ENCODE measurements at regions not wholly inside any gene's neighbourhood (a gene's known extent, or its start where the extent isn't known, plus 50 kb on each side); places are given as distances from the start of the nearest gene placed in this dataset.

GRCh38 chr12:58533652-58534051 lies 386.7 kb downstream of the LRIG3 start:
- intact Hi-C loops (cut with DNase I, micrococcal nuclease) = no loop called here
- no peak for ATAC-seq

GRCh38 chr12:58537278-58537677 lies 383.0 kb downstream of the LRIG3 start:
- H3K9me3 ChIP-seq = no peaks in the 10 kb centered on the region
- DNase-seq (no peak), ATAC-seq (no peak)
- H3K4me3 ChIP-seq = no peak overlapping the region
- H3K4me1 ChIP-seq (ENCODE audit: low read depth) = peaks cover 3% of the 10 kb centered on the region
- TF ChIP-seq CTCF (IDR thresholded peaks at IDR 0.05) = no peak
- no peaks in the 10 kb centered on the region for H3K36me3 ChIP-seq (ENCODE audit: low read depth)
- intact Hi-C loops (cut with DNase I, micrococcal nuclease) = no loop called here

More at GRCh38 chr12:58533652-58534051, 386.7 kb downstream of the LRIG3 start:
- DNase-seq = no peak
- no peak for TF ChIP-seq CTCF (IDR thresholded peaks at IDR 0.05)
- Histone ChIP-seq H3K4me1 (ENCODE audit: low read depth) (peaks cover 3% of the 10 kb centered on the region), H3K9me3 (no peaks in the 10 kb centered on the region), H3K4me3 (no peak overlapping the region), H3K36me3 (ENCODE audit: low read depth) (no peaks in the 10 kb centered on the region)

- ATAC-seq (no peak), DNase-seq (no peak)
- Histone ChIP-seq H3K4me3 (no peak overlapping the region), H3K9me3 (no peaks in the 10 kb centered on the region), H3K4me1 (ENCODE audit: low read depth) (peaks cover 3% of the 10 kb centered on the region), H3K36me3 (ENCODE audit: low read depth) (no peaks in the 10 kb centered on the region)
- no peak for TF ChIP-seq CTCF (IDR thresholded peaks at IDR 0.05)
- intact Hi-C loops (cut with DNase I, micrococcal nuclease) = no loop called here
Measured at GRCh38 chr12:58539295-58539694, 381.0 kb downstream of the LRIG3 start.

GRCh38 chr12:58540480-58541299 lies 379.6 kb downstream of the LRIG3 start:
- intact Hi-C loops (cut with DNase I, micrococcal nuclease) = loop anchor here in 1 of 2 donors (5.0 kb wide), 1 partner anchor 557 kb away; no protein-coding TSS in a partner anchor
- no peaks in the 10 kb centered on the region for H3K36me3 ChIP-seq (ENCODE audit: low read depth)
- TF ChIP-seq CTCF (IDR thresholded peaks at IDR 0.05) = peak; percentile 23
- ATAC-seq = peak; percentile 83
- DNase-seq = peak; percentile 53 to 67 (median 65)
- H3K9me3 ChIP-seq = no peaks in the 10 kb centered on the region
- H3K4me3 ChIP-seq = no peak overlapping the region
- peaks cover 3% of the 10 kb centered on the region for H3K4me1 ChIP-seq (ENCODE audit: low read depth)

GRCh38 chr12:58541300-58541690 lies 379.0 kb downstream of the LRIG3 start:
- H3K4me3 ChIP-seq = no peak overlapping the region
- H3K4me1 ChIP-seq (ENCODE audit: low read depth) = no peaks in the 10 kb centered on the region
- ATAC-seq = no peak
- H3K36me3 ChIP-seq (ENCODE audit: low read depth) = no peaks in the 10 kb centered on the region
- DNase-seq = no peak
- H3K9me3 ChIP-seq = no peaks in the 10 kb centered on the region
- intact Hi-C loops (cut with DNase I, micrococcal nuclease) = loop anchor here in 1 of 2 donors (5.0 kb wide), 1 partner anchor 556 kb away; no protein-coding TSS in a partner anchor
- no peak for TF ChIP-seq CTCF (IDR thresholded peaks at IDR 0.05)
